ENCODE measurements at regions not wholly inside any gene's neighbourhood (a gene's known extent, or its start where the extent isn't known, plus 50 kb on each side); places are given as distances from the start of the nearest gene placed in this dataset.
"Not testable (repeated sequence)": the region's sequence is repeated elsewhere in the genome, so short reads cannot be mapped to it uniquely, and the experiment has no call there.

DNA sequence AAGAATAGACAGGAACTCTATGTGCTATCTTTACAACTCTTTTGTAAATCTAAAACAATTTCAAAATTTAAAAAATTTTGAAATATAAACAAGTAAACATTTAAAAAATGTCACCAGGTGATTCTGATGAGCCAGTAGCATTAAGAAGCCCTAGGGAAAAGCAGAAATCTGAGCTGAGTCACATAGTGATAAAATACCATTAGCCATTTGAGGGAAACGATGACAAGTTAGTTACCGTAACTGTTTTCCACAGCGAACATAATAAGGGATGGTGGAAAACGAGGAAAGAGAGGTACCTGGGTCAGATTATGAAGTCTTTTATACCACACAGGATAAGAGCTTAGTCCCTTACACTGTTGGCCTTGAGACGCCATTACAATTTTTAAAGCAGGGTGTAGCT, 55.5 kb downstream of the PRR15 start:
- no peak for DNase-seq (ENCODE audit: low read depth in 4 of 4, low spot score in 3 of 4)

DNA sequence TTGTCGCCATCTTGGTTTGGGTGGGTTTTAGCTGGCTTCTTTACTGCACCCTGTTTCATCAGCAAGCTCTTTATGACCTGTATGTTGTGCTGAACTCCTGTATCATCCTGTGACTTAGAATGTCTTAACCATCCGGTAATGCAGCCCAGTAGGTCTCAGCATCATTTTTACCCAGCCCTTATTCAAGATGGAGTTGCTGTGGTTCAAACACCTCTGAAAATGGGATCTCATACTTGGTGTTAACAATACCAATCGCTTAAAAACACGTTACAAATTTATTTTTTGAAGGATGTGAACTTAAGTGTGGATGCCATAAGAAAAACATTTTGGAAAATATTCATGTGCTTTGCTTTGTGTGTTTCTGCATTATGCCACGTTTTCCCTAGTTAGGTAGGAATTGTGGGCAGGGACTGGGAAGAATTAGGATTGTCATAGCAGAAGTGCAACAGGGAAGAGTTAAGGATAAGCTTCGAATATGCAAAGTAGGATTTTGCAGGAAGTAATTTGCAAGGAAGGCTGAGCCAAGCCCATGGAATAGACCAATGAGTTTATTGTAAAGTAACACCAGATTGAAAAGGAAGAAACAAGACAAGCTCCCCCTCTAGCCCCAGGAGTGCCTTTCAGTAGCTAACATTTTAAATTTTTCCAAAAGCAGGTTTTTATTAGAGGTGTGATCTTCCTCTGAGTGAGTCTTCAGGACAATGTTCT, 56.4 kb downstream of the PRR15 start:
- DNase-seq (ENCODE audit: low read depth in 4 of 4, low spot score in 3 of 4) = no peak

DNA sequence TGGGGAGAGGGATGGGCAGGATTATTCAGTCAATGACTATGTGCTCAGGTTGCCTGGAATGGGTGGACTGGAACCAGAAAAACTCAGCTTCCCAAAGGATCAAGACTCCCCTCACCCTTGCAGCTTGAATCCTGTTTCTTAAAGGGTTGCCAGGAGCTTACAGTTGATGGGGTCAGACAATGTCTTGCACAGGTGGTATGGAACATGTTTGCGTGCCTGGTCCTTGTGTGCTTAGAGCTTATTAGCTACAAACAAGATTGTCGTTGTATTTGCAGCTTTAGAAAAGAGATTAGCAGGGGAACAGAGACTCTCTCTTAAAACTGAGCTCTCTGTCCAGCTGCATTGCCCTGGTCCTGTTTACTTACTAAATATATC, 56.9 kb downstream of the PRR15 start:
- no peak for DNase-seq (ENCODE audit: low read depth in 4 of 4, low spot score in 3 of 4)

DNA sequence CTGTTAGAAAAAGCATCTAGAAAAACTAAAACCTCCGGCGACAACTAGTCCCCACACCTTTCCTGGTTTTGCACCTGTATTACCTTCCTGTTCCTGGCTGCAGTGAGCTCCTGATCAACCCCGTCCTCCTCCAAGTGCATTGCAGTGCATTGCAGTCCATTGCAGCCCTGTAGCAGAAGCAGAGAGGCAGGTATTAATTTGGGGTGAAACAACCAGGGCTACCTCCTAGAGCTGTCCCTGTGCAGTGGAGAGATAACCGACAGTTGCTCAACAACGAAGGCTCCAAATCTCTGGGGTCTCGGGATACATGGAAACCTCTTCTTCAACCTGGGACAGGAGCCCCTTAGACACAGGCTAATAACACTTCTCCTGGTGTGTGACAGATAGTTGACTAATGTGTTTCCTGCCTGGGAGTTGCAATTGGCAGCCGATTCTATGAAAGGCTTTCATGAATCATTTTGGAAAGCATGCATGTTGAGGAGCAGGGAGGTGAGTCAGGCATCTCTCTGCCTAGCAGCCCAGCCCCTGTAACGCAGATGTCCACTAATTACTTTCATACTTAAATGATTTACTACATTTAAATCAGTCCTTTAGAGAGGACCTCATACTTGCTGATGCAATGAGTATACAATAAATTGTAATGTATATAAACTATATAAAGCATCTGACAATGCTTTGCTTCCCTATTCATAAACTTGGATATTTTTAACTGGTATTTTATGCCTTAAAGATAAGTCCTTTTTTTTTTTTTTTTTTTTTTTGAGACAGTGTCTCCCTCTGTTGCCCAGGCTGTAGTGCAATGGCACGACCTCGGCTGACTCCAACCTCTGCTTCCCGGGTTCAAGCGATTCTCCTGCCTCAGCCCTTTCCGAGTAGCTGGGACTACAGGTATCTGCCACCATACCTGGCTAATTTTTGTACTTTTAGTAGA, 59.0 kb downstream of the PRR15 start:
- DNase-seq (ENCODE audit: low read depth in 4 of 4, low spot score in 3 of 4) = no peak

DNA sequence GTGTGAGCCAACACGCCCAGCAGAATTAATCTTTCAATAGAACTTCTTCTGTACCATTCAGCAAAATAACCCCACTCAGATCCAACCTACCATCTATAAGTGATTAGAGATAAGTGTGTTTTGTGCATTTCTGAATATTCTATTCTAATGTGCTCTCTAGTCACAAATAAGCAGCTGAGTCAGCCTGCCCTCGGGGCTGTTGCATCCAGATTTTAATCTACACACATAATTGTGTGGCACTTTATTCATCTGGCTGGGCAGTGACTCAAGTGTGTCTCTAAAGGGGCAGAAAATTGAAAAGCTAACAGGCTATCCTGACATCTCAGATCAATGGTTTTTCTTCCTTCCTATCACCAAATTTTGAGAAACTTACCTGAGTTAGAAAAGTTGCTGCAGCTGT, 60.3 kb downstream of the PRR15 start:
- DNase-seq (ENCODE audit: low read depth in 4 of 4, low spot score in 3 of 4) = no peak

DNA sequence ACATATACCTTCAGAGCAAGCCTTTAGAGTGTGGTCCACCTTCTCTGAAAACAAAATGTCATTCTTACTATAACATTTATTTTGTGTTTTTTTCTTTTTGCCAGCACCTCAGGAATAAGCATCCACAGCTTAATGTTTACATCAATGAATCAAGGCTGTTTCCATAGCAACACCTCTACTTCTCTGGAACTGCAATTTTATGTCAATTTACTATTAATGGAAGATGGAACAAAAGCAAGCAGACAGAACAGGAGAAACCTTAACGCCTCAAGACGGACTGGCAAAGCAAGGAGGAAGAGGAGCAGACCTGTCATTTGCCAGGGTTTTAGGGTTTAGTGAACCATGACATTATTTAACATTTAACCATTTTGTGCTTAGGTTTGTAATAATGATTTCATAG, 63.1 kb downstream of the PRR15 start:
- no peak for DNase-seq (ENCODE audit: low read depth in 4 of 4, low spot score in 3 of 4)

DNA sequence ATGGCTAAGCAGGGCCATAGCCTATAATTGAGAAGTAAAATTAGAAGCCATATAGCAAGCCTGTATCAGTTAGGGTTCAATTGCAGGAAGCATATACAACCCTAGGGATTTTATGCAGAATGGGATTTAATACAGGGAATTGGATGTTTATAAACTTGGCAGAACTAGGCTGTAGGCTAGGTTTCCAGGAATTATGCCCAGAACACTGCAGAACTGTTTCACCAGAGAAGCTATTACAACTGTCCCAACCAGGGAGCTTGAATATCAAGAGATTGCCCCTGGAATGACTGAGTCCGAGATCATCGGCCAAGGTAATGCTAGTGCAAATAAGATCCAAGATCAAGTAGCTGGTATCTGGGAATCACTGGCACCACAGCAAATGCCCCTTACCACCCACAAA, 64.0 kb downstream of the PRR15 start:
- no peak for DNase-seq (ENCODE audit: low read depth in 4 of 4, low spot score in 3 of 4)

DNA sequence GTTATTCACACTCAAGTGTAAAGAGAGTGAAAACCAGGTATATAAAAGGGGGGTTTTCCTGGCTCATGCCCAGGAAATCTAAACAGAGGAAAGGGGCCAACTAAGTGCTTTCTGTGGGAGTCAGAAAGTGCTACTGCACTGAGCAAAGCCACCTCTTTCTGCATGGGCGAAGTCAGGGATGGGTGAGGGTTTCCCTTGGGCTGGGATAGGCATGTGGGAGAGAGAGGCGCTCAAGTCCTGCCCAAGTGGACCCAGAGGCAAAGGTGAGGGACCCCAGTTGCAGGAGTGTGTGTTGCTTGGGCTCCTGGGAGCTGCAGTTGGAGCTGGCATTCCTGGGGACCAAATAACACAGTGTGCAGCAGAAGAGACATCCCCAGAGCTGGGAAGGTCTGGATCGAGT, 65.9 kb downstream of the PRR15 start:
- no peak for DNase-seq (ENCODE audit: low read depth in 4 of 4, low spot score in 3 of 4)

DNA sequence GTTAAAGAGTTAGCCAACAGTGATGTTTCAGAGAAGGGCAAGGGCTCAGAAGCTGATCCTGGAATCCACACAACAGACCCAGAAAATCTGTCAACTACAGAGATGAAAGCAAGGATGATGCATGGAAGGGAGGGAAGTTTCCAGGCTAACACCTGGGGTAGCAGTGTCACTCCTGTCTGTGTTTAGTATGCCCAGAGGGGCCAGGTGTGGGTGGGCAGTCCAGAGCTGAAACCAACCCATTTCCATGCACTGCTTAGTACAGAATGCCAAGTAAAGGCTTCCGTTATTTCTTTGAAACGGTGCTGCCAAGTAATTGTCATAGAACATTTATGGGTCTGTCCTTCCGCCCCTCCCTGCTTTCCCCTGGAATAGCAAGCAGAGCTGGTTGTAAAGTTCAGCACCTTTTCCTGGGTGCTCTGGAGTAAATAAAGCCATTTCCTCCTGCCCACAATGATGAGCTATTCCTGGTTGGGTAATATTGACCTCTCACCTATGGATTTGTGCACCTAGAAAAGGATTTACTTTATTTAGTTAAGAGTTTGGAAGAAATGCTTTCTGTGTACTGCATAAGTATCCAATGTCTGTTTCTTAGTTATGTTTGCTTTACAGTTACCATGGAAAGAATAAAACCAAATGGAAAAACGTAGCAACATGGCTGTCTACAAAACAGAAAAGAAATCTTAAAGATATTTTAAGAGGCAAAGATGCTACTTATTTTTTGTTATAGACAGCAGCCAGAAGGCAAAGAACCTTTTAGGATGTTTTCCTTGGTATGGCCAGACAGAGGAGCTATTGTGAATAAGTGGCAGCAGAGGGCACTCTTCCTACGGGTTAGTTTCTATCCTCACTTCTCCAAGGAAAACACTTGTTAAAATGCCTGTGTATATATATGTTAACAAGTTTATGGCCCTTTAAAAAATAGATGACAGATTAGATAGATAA, 71.7 kb downstream of the PRR15 start:
- DNase-seq (ENCODE audit: low read depth in 4 of 4, low spot score in 3 of 4) = peak in 2 of 4 donors; percentile 8 to 12

DNA sequence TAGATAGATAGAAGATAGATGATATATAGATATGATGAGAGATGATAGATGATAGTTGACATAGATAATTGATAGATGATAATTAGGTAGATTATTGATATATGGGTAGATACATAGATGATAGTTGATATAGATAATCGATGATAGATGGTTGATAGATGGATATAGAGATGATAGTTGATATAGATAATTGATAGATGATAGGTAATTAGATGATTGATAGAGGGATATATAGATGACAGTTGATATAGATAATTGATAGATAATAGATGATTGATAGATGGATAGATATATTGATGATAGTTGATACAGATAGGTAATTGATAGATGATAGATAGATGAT, 72.3 kb downstream of the PRR15 start:
- no peak for DNase-seq (ENCODE audit: low read depth in 4 of 4, low spot score in 3 of 4)

DNA sequence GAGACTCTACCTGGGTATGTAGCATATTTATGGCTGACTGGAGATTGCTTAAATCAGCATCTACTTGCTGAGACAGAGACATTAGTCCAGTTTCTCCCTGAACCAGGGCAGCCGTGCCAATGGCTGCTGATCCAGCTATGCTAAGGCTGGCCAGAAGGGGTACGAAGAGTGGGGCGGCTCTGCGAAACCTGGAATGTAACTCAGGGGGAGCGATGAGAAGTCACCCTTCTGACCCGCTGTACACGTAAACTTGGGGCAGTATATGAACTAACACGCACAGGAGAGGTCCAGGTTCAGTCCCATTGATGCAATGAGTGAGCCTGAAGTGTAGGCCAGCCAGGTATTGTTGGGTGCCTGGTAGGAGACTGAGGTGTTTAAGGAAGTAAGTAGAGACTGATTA, 73.7 kb downstream of the PRR15 start:
- DNase-seq (ENCODE audit: low read depth in 4 of 4, low spot score in 3 of 4) = no peak

DNA sequence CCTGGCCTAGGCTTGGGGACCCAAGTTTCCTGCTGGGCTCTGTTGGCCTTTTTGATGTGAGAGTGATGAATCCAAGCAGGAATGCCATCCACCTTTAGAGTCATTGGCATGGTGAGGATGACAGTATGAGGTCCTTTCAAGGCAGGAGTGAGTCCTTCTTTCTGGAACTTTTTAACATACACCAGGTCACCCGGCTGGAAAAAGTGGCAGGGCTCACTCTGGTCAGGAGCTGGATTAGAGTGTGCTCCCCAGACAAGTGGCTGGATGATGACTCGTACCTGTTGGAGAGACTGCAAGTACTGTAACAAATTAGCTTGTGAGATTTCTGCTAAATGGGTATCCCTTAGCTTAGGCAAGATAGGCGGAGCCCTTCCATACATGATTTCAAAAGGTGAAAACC, 75.2 kb downstream of the PRR15 start:
- not testable (repeated sequence) for DNase-seq (ENCODE audit: low read depth in 4 of 4, low spot score in 3 of 4)

DNA sequence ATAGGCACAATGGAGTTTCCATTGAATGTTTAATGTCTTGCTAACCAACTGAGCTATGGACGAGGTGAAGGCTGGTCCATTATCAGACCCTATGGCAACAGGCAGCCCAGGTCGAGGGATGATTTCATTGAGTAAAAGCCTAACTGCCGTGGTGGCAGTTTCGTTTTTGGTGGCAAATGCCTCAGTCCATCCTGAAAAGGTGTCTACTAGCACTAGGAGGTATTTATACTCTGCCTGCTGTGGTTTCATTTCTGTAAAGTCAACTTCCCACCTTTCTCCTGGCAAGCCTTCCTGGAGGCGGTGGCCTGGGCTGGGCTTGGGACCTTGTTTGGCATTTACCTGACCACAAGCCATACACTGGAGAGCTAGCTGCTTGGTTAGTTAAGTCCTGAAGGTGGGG, 75.8 kb downstream of the PRR15 start:
- DNase-seq (ENCODE audit: low read depth in 4 of 4, low spot score in 3 of 4) = no peak

DNA sequence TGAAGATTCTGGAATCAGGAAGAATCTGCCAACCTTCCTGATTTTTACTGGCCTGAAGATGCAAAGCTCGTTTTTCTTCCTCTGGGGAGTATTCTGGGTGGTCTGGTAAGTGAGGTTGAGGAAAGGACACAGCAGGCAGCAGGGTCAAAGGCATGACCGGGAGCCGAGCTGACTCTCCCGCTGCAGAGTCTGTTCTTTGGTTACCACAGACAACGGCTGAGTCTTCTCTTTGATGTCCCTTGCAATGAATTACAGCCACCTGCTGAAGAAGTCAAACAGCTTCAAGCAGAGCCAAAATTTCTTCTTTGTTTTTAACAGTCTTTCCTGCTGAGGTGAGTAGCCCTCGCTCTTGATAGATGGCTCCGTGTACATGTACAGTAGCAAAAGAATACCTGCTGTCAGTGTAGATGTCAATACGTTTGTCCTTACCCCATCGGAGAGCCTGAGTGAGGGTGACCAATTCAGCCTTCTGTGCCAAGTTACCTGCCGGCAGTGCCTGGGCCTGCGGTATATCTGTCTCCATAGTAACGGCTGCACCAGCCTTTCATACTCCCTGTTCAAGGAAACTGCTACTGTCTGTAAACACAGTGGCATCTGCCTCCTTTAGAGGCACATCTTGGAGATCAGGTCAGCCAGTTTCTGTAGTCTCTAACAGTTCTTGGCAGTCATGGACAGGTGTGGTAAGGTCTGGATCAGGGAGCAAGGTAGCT, 76.4 kb downstream of the PRR15 start:
- peak in 1 of 4 donors; percentile 13 for DNase-seq (ENCODE audit: low read depth in 4 of 4, low spot score in 3 of 4)

DNA sequence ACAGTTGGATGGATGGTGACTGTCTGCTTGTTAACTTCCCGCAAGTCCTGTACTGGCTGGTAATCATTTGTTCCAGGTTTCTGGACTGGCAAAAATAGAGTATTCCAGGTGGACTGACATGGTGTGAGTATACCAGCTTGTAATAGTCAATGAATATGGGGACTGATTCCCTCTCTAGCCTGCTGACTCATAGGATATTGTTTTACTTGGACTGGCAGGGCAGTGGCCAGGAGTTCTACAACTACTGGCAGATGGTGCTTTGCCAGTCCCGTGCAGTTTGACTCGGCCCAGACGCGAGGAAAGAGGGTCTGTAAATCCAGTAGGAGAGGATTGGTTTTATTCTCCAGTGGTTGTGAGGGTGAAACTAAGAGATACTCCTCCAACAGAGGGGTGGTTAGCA, 78.0 kb downstream of the PRR15 start:
- no peak for DNase-seq (ENCODE audit: low read depth in 4 of 4, low spot score in 3 of 4)

DNA sequence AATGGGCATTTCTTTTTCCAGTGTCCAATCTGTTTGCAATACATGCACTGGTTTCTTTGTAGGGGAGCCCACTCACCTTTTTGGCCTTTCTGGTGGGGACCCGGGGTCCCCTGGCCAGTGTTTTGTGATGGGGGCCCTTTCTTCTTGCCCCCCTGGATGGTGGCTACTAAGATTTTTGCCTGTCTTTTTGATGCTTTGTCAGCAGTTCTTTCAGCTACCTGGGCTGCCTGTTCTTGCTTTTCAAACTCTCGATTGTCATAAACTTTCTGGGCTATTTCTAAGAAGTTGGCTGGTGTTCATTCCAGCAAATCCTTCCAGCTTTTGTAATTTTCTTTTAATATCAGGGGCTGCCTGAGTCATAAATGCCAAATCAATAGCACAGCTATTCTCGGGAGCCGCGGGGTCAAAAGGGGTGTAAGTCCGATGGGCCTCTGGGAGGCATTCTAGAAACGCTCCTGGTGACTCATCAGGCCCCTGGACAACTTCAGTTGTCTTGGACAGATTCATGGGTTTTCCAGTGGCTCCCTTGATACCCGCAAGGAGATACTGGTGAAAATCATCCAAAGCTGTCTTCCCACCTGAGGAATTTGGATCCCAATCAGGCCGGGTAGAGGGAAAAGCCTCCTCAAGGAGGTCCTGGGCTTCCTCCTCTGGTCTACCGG, 79.0 kb downstream of the PRR15 start:
- DNase-seq (ENCODE audit: low read depth in 4 of 4, low spot score in 3 of 4) = no peak

DNA sequence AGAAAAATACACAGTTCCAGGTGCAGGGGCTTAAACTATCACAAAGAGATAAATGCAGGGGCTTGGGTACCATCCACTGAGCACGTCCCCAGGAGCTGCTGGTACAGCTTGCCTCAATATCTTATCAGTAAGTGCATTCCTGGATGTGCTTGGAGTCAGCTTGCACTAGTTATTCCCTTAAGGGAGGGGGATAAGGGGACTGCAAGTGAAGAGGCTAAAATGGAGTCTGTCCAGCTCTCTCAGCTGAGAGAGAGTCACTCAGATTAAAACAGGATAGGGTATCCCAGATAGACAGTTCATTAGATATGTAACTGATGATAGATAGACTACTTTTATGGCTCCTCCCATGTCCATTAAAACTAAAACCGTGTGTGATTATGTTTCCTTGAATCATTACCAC, 82.5 kb downstream of the PRR15 start:
- DNase-seq (ENCODE audit: low read depth in 4 of 4, low spot score in 3 of 4) = not testable (repeated sequence)

DNA sequence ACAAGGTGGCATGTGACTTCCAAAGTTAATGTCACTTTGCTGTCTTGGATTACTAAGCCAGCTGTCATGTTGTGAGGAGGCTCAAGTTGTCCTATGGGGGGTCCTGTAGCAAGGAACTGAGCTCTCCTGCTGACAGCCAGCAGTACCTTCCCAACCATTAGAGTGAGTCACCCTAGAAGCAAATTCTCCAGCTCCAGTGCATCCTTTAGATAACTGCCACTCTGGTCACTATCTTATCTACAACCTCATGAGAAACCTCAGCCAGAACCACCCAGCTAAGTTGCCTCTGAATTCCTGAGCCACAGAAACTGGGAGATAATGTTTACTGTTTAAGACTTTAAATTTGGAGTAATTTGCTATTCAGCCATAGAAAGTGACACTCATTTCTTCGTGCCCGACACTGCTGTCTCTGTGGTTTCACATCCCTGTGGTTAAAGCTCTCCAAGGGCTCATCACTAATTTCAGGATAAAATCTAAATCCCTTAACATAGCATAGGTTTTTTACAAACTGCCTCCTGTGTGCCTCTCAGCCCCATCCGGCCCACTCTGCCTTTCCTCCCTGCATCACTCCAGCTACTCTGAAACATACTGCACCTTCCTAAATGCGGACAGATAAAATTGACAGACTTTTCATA, 83.5 kb downstream of the PRR15 start:
- DNase-seq (ENCODE audit: low read depth in 4 of 4, low spot score in 3 of 4) = no peak

DNA sequence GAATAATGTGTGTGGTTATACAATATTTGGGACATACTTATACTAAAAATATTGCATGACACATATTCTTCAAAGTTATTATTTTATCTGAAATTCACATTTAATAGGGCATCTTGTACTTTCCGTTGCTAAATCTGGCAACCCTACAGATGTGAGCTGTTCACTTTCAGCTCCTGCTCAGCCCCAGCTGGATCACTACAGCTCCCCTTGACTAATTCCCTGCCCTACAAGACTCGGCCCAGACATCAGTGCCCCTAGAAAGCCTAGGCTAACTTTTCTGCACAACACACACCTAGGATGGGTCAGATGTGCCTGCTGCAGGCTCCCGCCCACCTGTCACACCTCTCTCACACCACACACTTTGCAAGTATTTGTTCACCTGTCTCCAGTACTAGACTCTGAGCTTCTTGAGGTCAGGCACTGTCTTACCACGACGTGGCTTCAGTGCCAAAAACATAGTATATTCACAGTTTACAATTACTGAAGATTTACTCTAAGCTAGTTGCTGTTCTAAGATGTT, 84.1 kb downstream of the PRR15 start:
- not testable (repeated sequence) for DNase-seq (ENCODE audit: low read depth in 4 of 4, low spot score in 3 of 4)
